ENCODE measurements at regions not wholly inside any gene's neighbourhood (a gene's known extent, or its start where the extent isn't known, plus 50 kb on each side); places are given as distances from the start of the nearest gene placed in this dataset.

DNA sequence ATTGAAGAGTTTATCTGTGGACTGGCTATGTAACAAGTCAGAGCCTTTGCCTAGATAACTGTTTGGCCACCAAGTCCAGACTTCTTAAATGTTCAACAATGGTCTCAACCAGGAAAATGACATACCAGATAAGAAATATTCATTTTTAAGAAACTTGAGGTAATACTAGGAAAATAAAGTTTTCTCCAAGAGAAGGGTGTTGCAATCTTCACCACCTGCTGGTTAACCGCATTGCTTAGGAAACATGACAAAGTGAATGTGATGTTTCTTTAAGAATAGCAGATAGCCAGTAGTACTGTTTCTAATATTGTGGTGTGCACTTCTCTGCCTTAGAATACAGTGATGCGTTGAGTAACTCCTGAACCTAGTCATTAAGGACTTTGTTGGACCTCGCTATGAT is 321.5 kb upstream of the CADM2 start:
- TF ChIP-seq, protein P1, sequence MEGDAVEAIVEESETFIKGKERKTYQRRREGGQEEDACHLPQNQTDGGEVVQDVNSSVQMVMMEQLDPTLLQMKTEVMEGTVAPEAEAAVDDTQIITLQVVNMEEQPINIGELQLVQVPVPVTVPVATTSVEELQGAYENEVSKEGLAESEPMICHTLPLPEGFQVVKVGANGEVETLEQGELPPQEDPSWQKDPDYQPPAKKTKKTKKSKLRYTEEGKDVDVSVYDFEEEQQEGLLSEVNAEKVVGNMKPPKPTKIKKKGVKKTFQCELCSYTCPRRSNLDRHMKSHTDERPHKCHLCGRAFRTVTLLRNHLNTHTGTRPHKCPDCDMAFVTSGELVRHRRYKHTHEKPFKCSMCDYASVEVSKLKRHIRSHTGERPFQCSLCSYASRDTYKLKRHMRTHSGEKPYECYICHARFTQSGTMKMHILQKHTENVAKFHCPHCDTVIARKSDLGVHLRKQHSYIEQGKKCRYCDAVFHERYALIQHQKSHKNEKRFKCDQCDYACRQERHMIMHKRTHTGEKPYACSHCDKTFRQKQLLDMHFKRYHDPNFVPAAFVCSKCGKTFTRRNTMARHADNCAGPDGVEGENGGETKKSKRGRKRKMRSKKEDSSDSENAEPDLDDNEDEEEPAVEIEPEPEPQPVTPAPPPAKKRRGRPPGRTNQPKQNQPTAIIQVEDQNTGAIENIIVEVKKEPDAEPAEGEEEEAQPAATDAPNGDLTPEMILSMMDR (optimal IDR thresholded peaks at IDR 0.05 in 1 of 3, IDR thresholded peaks at IDR 0.05 in 1 of 3, conservative IDR thresholded peaks at IDR 0.05 in 1 of 3; ENCODE audit: extremely low read depth in 1 of 3, insufficient read depth in 2 of 3, low read length in 3 of 3) = no peak
- TF ChIP-seq EZH2 (IDR thresholded peaks at IDR 0.05; ENCODE audit: low read length) = no peak
